Keratinocyte (primary cell): ENCODE measurements at regions not wholly inside any gene's neighbourhood (a gene's known extent, or its start where the extent isn't known, plus 50 kb on each side); places are given as distances from the start of the nearest gene placed in this dataset.

ENCODE experiments used
- DNase-seq: peaks from one replicate; pipeline ENCODE4 v3.0.0-alpha.2; 2011; ENCODE audit warnings: low read depth, missing footprints, low spot score
- FAIRE-seq: peaks from 2 replicates; lab custom pipeline; 2011; peaks lifted over from hg19 to GRCh38; lab: Jason Lieb, UNC
- H2AFZ ChIP-seq: 2 replicates; pipeline ENCODE4 v1.6.0; 2012; ENCODE audit warnings: low read length, control low read depth, inconsistent platforms; ENCODE audit not compliant: control insufficient read depth
- H3K27ac ChIP-seq: 2 replicates; pipeline ENCODE4 v1.5.1; 2011; ENCODE audit warnings: low read length; ENCODE audit not compliant: control insufficient read depth, insufficient read depth
- H3K27me3 ChIP-seq: 3 replicates; pipeline ENCODE4 v1.6.0; 2011; ENCODE audit warnings: low read length; ENCODE audit not compliant: control insufficient read depth, insufficient read depth; ENCODE audit errors: extremely low read depth
- H3K36me3 ChIP-seq, 2 experiments: 2 replicates in 1 of 2; 3 replicates in 1 of 2; pipeline ENCODE4 v1.5.1; 2011; ENCODE audit warnings: low read length in 2 of 2, mild to moderate bottlenecking in 1 of 2; ENCODE audit not compliant: control insufficient read depth in 2 of 2, insufficient read depth in 2 of 2; ENCODE audit errors: extremely low read depth in 1 of 2
- H3K4me1 ChIP-seq: 3 replicates; pipeline ENCODE4 v1.5.1; 2011; ENCODE audit warnings: low read length; ENCODE audit not compliant: control insufficient read depth, insufficient read depth; ENCODE audit errors: extremely low read depth
- H3K4me2 ChIP-seq: 3 replicates; pipeline ENCODE4 v1.6.0; 2011; ENCODE audit warnings: low read depth, low read length; ENCODE audit not compliant: control insufficient read depth, insufficient read depth; ENCODE audit errors: extremely low read depth
- H3K4me3 ChIP-seq, 3 experiments: fragments of 200-600 bp in 1 of 3; sonication (generic) in 1 of 3; 2 replicates in 2 of 3; 3 replicates in 1 of 3; pipeline ENCODE4 v1.5.1; 2011 to 2016; ENCODE audit warnings: low read length in 3 of 3, mild to moderate bottlenecking in 3 of 3, control low read depth in 2 of 3, inconsistent platforms in 1 of 3, low read depth in 1 of 3, mixed read lengths in 1 of 3, mixed run types in 1 of 3, moderate library complexity in 1 of 3; ENCODE audit not compliant: control insufficient read depth in 2 of 3, insufficient read depth in 2 of 3; ENCODE audit errors: extremely low read depth in 1 of 3
- H3K79me2 ChIP-seq: 2 replicates; pipeline ENCODE4 v1.6.0; 2012; ENCODE audit warnings: low read length; ENCODE audit not compliant: control insufficient read depth, insufficient read depth
- H3K9ac ChIP-seq: 3 replicates; pipeline ENCODE4 v1.6.0; 2011; ENCODE audit warnings: low read length; ENCODE audit not compliant: control insufficient read depth, insufficient read depth; ENCODE audit errors: extremely low read depth
- H3K9me1 ChIP-seq: 3 replicates; pipeline ENCODE4 v1.6.0; 2011; ENCODE audit warnings: low read length; ENCODE audit not compliant: control insufficient read depth, insufficient read depth; ENCODE audit errors: extremely low read depth
- H3K9me3 ChIP-seq: 2 replicates; pipeline ENCODE4 v1.5.1; 2012; ENCODE audit warnings: low read depth, low read length; ENCODE audit not compliant: control insufficient read depth
- H4K20me1 ChIP-seq: 3 replicates; pipeline ENCODE4 v1.6.0; 2011; ENCODE audit warnings: low read length; ENCODE audit not compliant: control insufficient read depth, insufficient read depth; ENCODE audit errors: extremely low read depth
- EZH2 ChIP-seq: IDR thresholded peaks from one replicate; pipeline ENCODE4 v1.6.1; 2012; ENCODE audit warnings: inconsistent platforms, mild to moderate bottlenecking, low read length, moderate library complexity
- dilution Hi-C: fragments of 300-500 bp; cut with MboI; formaldehyde crosslinking; loops from one replicate; pipeline ENCODE4 v1.7.0; 2020; ENCODE audit warnings: low sequenced_read_pairs; ENCODE audit not compliant: extremely low pct_ligation_motif_present
- TF ChIP-seq, protein P1 (sequence below), 3 experiments: IDR thresholded peaks in 1 of 3; conservative IDR thresholded peaks in 1 of 3; optimal IDR thresholded peaks in 1 of 3; 2 replicates in 2 of 3; 3 replicates in 1 of 3; pipeline versions ENCODE3 to v1.5.1; 2011; ENCODE audit warnings: low read length in 3 of 3, mild to moderate bottlenecking in 3 of 3, moderate library complexity in 2 of 3, control low read depth in 1 of 3, inconsistent platforms in 1 of 3; ENCODE audit not compliant: insufficient read depth in 2 of 3; ENCODE audit errors: extremely low read depth in 1 of 3

DNA sequence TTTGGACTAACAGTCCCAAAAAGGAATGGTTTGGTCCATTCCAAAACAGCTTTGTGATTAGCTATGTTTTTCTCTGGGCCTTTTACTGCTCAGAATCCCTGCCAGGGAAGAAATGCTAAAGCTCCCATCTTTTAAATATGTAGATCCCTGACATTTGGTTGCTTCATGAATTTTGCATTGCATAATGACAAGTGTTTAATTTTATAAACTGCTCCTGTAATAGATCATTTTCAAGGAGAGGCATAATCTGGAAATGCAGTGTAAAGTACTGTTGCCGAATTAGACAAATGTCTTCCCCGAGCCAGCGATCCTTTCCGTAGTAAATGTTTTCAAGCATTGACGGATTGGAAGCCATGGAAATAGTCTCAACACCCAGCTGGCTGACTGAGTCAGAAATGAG, 291.3 kb upstream of the PRKD1 start:
- Histone ChIP-seq H3K79me2 (no peaks in the 10 kb centered on the region), H3K27ac (no peak overlapping the region), H2AFZ (no peak overlapping the region), H4K20me1 (no peaks in the 10 kb centered on the region), H3K27me3 (no peaks in the 10 kb centered on the region), H3K9me1 (no peaks in the 10 kb centered on the region), H3K9me3 (no peaks in the 10 kb centered on the region), H3K4me3 (no peak overlapping the region), H3K4me2 (no peak overlapping the region), H3K4me1 (peaks cover 11% of the 10 kb centered on the region), H3K36me3 (no peaks in the 10 kb centered on the region), H3K9ac (no peak overlapping the region)
- TF ChIP-seq, protein P1, sequence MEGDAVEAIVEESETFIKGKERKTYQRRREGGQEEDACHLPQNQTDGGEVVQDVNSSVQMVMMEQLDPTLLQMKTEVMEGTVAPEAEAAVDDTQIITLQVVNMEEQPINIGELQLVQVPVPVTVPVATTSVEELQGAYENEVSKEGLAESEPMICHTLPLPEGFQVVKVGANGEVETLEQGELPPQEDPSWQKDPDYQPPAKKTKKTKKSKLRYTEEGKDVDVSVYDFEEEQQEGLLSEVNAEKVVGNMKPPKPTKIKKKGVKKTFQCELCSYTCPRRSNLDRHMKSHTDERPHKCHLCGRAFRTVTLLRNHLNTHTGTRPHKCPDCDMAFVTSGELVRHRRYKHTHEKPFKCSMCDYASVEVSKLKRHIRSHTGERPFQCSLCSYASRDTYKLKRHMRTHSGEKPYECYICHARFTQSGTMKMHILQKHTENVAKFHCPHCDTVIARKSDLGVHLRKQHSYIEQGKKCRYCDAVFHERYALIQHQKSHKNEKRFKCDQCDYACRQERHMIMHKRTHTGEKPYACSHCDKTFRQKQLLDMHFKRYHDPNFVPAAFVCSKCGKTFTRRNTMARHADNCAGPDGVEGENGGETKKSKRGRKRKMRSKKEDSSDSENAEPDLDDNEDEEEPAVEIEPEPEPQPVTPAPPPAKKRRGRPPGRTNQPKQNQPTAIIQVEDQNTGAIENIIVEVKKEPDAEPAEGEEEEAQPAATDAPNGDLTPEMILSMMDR (optimal IDR thresholded peaks at IDR 0.05 in 1 of 3, IDR thresholded peaks at IDR 0.05 in 1 of 3, conservative IDR thresholded peaks at IDR 0.05 in 1 of 3; ENCODE audit: extremely low read depth in 1 of 3, insufficient read depth in 2 of 3, low read length in 3 of 3), result no peak
- TF ChIP-seq EZH2, result no peak
- dilution Hi-C loops, result no loop called here
- no peak for FAIRE-seq
- DNase-seq, result no peak

DNA sequence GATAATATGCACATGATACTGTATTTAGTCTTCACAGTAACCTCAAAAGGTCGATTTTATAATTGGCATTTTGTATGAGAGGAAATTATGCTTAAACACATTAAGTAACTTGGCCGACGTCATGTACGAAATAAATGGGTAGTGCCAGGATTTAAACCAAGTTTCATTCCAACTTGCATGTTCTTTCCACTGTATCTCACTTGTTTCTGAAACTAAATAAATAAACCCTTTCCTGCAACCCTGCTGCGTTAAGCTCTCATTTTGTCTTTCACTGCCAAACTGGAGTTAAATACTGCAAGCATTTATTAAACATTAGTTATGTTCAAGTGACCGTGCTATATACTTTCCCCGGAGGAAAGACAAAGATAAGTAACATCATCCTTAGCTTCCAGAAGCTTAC, 293.9 kb upstream of the PRKD1 start:
- dilution Hi-C loops, result no loop called here
- no peak for DNase-seq
- no peaks in the 10 kb centered on the region for H4K20me1 ChIP-seq
- peaks cover 17% of the 10 kb centered on the region for H3K4me1 ChIP-seq
- FAIRE-seq, result no peak
- H3K4me2 ChIP-seq, result no peak overlapping the region
- H3K4me3 ChIP-seq, result no peak overlapping the region
- H3K79me2 ChIP-seq, result no peaks in the 10 kb centered on the region
- TF ChIP-seq EZH2, result no peak
- TF ChIP-seq, protein P1 (optimal IDR thresholded peaks at IDR 0.05 in 1 of 3, IDR thresholded peaks at IDR 0.05 in 1 of 3, conservative IDR thresholded peaks at IDR 0.05 in 1 of 3; ENCODE audit: extremely low read depth in 1 of 3, insufficient read depth in 2 of 3, low read length in 3 of 3), result no peak
- H3K27ac ChIP-seq, result no peak overlapping the region
- no peaks in the 10 kb centered on the region for H3K36me3 ChIP-seq
- H2AFZ ChIP-seq, result no peak overlapping the region
- H3K9ac ChIP-seq, result no peak overlapping the region
- H3K27me3 ChIP-seq, result no peaks in the 10 kb centered on the region
- no peaks in the 10 kb centered on the region for H3K9me3 ChIP-seq
- peaks cover 2% of the 10 kb centered on the region for H3K9me1 ChIP-seq
